H1 (cell line): ENCODE measurements at regions not wholly inside any gene's neighbourhood (a gene's known extent, or its start where the extent isn't known, plus 50 kb on each side); places are given as distances from the start of the nearest gene placed in this dataset.

ENCODE experiments used
- CTCF ChIA-PET: fragments of 300-600 bp; sonication (Branson Sonifier 250); formaldehyde crosslinking; loops from one replicate; lab custom pipeline; 2021; ENCODE audit not compliant: partially characterized antibody; lab: Charles Lee
- POLR2A ChIA-PET: fragments of 300-600 bp; sonication (Branson Sonifier 250); formaldehyde crosslinking; loops from one replicate; lab custom pipeline; 2021; ENCODE audit warnings: inconsistent platforms; ENCODE audit not compliant: partially characterized antibody; lab: Charles Lee
- DNase-seq, 2 experiments: peaks; one replicate each; pipeline versions ENCODE4 v3.0.0 to v3.0.0-alpha.2; 2010 to 2022; ENCODE audit warnings: low spot score in 2 of 2, low read depth in 1 of 2, mixed read lengths in 1 of 2
- FAIRE-seq: peaks from 2 replicates; lab custom pipeline; 2011; peaks lifted over from hg19 to GRCh38; lab: Jason Lieb, UNC
- H2AFZ ChIP-seq: 2 replicates; pipeline ENCODE4 v1.8.1; 2012; ENCODE audit warnings: low read length, inconsistent platforms
- H2AK5ac ChIP-seq: 2 replicates; pipeline ENCODE4 v1.6.1; 2013; ENCODE audit warnings: low read depth, low read length
- H2BK120ac ChIP-seq: replicated peaks from 2 replicates; pipeline ENCODE3; 2013; ENCODE audit warnings: low read depth, low read length, inconsistent platforms
- H2BK12ac ChIP-seq: 2 replicates; pipeline ENCODE4 v1.6.1; 2013; ENCODE audit warnings: low read depth, low read length
- H2BK15ac ChIP-seq: 2 replicates; pipeline ENCODE4 v1.6.1; 2013; ENCODE audit warnings: low read length
- H2BK20ac ChIP-seq: 2 replicates; pipeline ENCODE4 v1.6.1; 2013; ENCODE audit warnings: low read length
- H2BK5ac ChIP-seq: 2 replicates; pipeline ENCODE4 v1.6.1; 2013; ENCODE audit warnings: low read depth, low read length
- H3K14ac ChIP-seq: 2 replicates; pipeline ENCODE4 v1.6.1; 2013; ENCODE audit warnings: inconsistent platforms; ENCODE audit not compliant: insufficient read length
- H3K18ac ChIP-seq: 2 replicates; pipeline ENCODE4 v1.6.1; 2013; ENCODE audit warnings: low read length; ENCODE audit errors: extremely low read depth
- H3K23ac ChIP-seq: 2 replicates; pipeline ENCODE4 v1.6.1; 2013; ENCODE audit warnings: inconsistent platforms; ENCODE audit not compliant: insufficient read length
- H3K23me2 ChIP-seq: 2 replicates; pipeline ENCODE4 v1.6.1; 2013; ENCODE audit warnings: low read depth, low read length
- H3K27ac ChIP-seq: 2 replicates; pipeline ENCODE4 v1.6.1; 2011; ENCODE audit warnings: low read depth, low read length, inconsistent platforms
- H3K27me3 ChIP-seq, 4 experiments: replicated peaks in 1 of 4; 1 replicate in 1 of 4; 2 replicates in 3 of 4; pipeline versions ENCODE4 v1.6.1 to v1.8.1; 2011 to 2013; ENCODE audit warnings: low read length in 3 of 4, mild to moderate bottlenecking in 3 of 4, inconsistent platforms in 2 of 4, mixed read lengths in 2 of 4, moderate library complexity in 1 of 4; ENCODE audit not compliant: control insufficient read depth in 3 of 4, insufficient read depth in 3 of 4; ENCODE audit errors: extremely low read depth in 1 of 4
- H3K36me3 ChIP-seq, 4 experiments: 2 replicates each; pipeline versions ENCODE4 v1.6.1 to v1.8.1; 2011 to 2013; ENCODE audit warnings: mild to moderate bottlenecking in 4 of 4, low read length in 3 of 4, moderate library complexity in 2 of 4, control low read depth in 1 of 4, inconsistent platforms in 1 of 4; ENCODE audit not compliant: insufficient read depth in 4 of 4, control insufficient read depth in 2 of 4
- H3K4ac ChIP-seq: replicated peaks from 2 replicates; pipeline ENCODE3; 2013; ENCODE audit warnings: low read length, low read depth, mixed read lengths, inconsistent platforms; ENCODE audit not compliant: insufficient read length
- H3K4me1 ChIP-seq, 4 experiments: replicated peaks in 1 of 4; 1 replicate in 1 of 4; 2 replicates in 3 of 4; pipeline versions ENCODE4 v1.6.1 to v1.8.1; 2011 to 2013; ENCODE audit warnings: low read length in 3 of 4, inconsistent platforms in 2 of 4, mixed read lengths in 1 of 4; ENCODE audit not compliant: insufficient read depth in 4 of 4, control insufficient read depth in 3 of 4
- H3K4me2 ChIP-seq, 2 experiments: 2 replicates each; pipeline versions ENCODE4 v1.6.1 to v1.8.1; 2011 to 2013; ENCODE audit warnings: low read depth in 2 of 2, low read length in 2 of 2, control low read depth in 1 of 2, inconsistent platforms in 1 of 2, mild to moderate bottlenecking in 1 of 2; ENCODE audit not compliant: insufficient read depth in 1 of 2
- H3K4me3 ChIP-seq, 4 experiments: fragments of 200-600, 300-600 bp in 1 of 4; sonication (generic), shearing (Covaris generic), sonication (Bioruptor Twin) in 1 of 4; 2 replicates each; pipeline versions ENCODE4 v1.5.1 to v1.8.1; 2011 to 2016; ENCODE audit warnings: low read length in 4 of 4, low read depth in 3 of 4, control low read depth in 2 of 4, inconsistent platforms in 2 of 4, mild to moderate bottlenecking in 2 of 4, mixed read lengths in 1 of 4, moderate library complexity in 1 of 4; ENCODE audit not compliant: insufficient read depth in 2 of 4; ENCODE audit errors: extremely low read depth in 1 of 4
- H3K56ac ChIP-seq: replicated peaks from 2 replicates; pipeline ENCODE3; 2013; ENCODE audit warnings: low read depth, mild to moderate bottlenecking, mixed read lengths, low read length, inconsistent platforms; ENCODE audit not compliant: insufficient read length
- H3K79me1 ChIP-seq: 2 replicates; pipeline ENCODE4 v1.6.1; 2013; ENCODE audit warnings: low read depth, low read length, control low read depth
- H3K79me2 ChIP-seq, 2 experiments: 2 replicates each; pipeline versions ENCODE4 v1.6.1 to v1.8.1; 2012 to 2013; ENCODE audit warnings: low read length in 2 of 2, mild to moderate bottlenecking in 2 of 2, inconsistent platforms in 1 of 2; ENCODE audit not compliant: insufficient read depth in 2 of 2, control insufficient read depth in 1 of 2
- H3K9ac ChIP-seq, 4 experiments: replicated peaks in 1 of 4; 1 replicate in 1 of 4; 2 replicates in 3 of 4; pipeline versions ENCODE4 v1.6.1 to v1.8.1; 2011 to 2013; ENCODE audit warnings: low read depth in 3 of 4, low read length in 3 of 4, control low read depth in 2 of 4, mild to moderate bottlenecking in 2 of 4, moderate library complexity in 2 of 4, inconsistent platforms in 1 of 4; ENCODE audit errors: extremely low read depth in 1 of 4
- H3K9me3 ChIP-seq, 2 experiments: 2 replicates each; pipeline versions ENCODE4 v1.6.1 to v1.8.1; 2012 to 2013; ENCODE audit warnings: mild to moderate bottlenecking in 2 of 2, moderate library complexity in 2 of 2, control low read depth in 1 of 2, inconsistent platforms in 1 of 2, low read depth in 1 of 2, low read length in 1 of 2, mixed read lengths in 1 of 2; ENCODE audit not compliant: insufficient read depth in 2 of 2
- H4K20me1 ChIP-seq, 2 experiments: replicated peaks in 1 of 2; 2 replicates each; pipeline versions ENCODE3 to v1.8.1; 2011 to 2013; ENCODE audit warnings: inconsistent platforms in 2 of 2, low read length in 2 of 2, mild to moderate bottlenecking in 1 of 2; ENCODE audit not compliant: insufficient read depth in 2 of 2, control insufficient read depth in 1 of 2
- H4K5ac ChIP-seq: 2 replicates; pipeline ENCODE4 v1.6.1; 2013; ENCODE audit warnings: low read length, low read depth, mixed read lengths, inconsistent platforms; ENCODE audit not compliant: insufficient read length
- H4K8ac ChIP-seq: 2 replicates; pipeline ENCODE4 v1.8.0; 2013; ENCODE audit warnings: mild to moderate bottlenecking, moderate library complexity, low read length, inconsistent platforms; ENCODE audit not compliant: insufficient read depth; ENCODE audit errors: extremely low read depth
- H4K91ac ChIP-seq: replicated peaks from 2 replicates; pipeline ENCODE3; 2013; ENCODE audit warnings: low read length, mixed read lengths, inconsistent platforms; ENCODE audit not compliant: insufficient read length
- BCL11A ChIP-seq, 2 experiments: IDR thresholded peaks; one replicate each; pipeline ENCODE4 v1.6.1; 2011; ENCODE audit warnings: low read depth in 2 of 2, low read length in 2 of 2, mild to moderate bottlenecking in 2 of 2
- CBX8 ChIP-seq: fragments of 300-800, 300-1000 bp; sonication (generic); IDR thresholded peaks from 2 replicates; pipeline ENCODE4 v1.7.1; 2016; ENCODE audit warnings: low read depth, low read length, borderline replicate concordance
- CHD2 ChIP-seq: IDR thresholded peaks from 2 replicates; pipeline ENCODE4 v1.6.1; 2012; ENCODE audit warnings: low read length, improper control_type of control experiment
- EGR1 ChIP-seq: IDR thresholded peaks from 2 replicates; pipeline ENCODE4 v1.6.1; 2011; ENCODE audit warnings: low read depth, low read length, borderline replicate concordance
- GABPA ChIP-seq: IDR thresholded peaks from 2 replicates; pipeline ENCODE4 v1.6.1; 2011; ENCODE audit warnings: mild to moderate bottlenecking, low read length, moderate library complexity, borderline replicate concordance; ENCODE audit not compliant: insufficient read depth
- GTF2F1 ChIP-seq: IDR thresholded peaks from 2 replicates; pipeline ENCODE4 v1.6.1; 2012; ENCODE audit warnings: low read depth, low read length, improper control_type of control experiment, borderline replicate concordance
- MAX ChIP-seq: IDR thresholded peaks from 2 replicates; pipeline ENCODE4 v1.6.1; 2012; ENCODE audit warnings: inconsistent platforms
- RAD21 ChIP-seq, 2 experiments: IDR thresholded peaks in 1 of 2; conservative IDR thresholded peaks in 1 of 2; 2 replicates each; pipeline ENCODE4 v1.6.1; 2011; ENCODE audit warnings: low read depth in 2 of 2, low read length in 2 of 2, improper control_type of control experiment in 1 of 2, inconsistent platforms in 1 of 2, mild to moderate bottlenecking in 1 of 2, moderate library complexity in 1 of 2
- RBBP5 ChIP-seq: IDR thresholded peaks from 2 replicates; pipeline ENCODE4 v1.7.1; 2012; ENCODE audit warnings: low read depth, mild to moderate bottlenecking, inconsistent platforms, low read length, moderate library complexity, borderline replicate concordance
- RXRA ChIP-seq: IDR thresholded peaks from 2 replicates; pipeline ENCODE4 v1.6.1; 2011; ENCODE audit warnings: low read depth, mild to moderate bottlenecking, low read length, moderate library complexity; ENCODE audit not compliant: insufficient read depth
- SP4 ChIP-seq: IDR thresholded peaks from 2 replicates; pipeline ENCODE4 v1.6.1; 2012; ENCODE audit warnings: low read length, inconsistent platforms
- SUZ12 ChIP-seq: fragments of 200-600 bp; sonication (generic); IDR thresholded peaks from 2 replicates; pipeline ENCODE4 v1.6.1; 2012; ENCODE audit warnings: mild to moderate bottlenecking, inconsistent platforms, low read length, moderate library complexity, mixed read lengths
- TCF12 ChIP-seq: IDR thresholded peaks from 2 replicates; pipeline ENCODE4 v1.6.1; 2011; ENCODE audit warnings: low read depth, mild to moderate bottlenecking, low read length
- TEAD4 ChIP-seq: IDR thresholded peaks from 2 replicates; pipeline ENCODE4 v1.6.1; 2012; ENCODE audit warnings: low read depth, low read length, inconsistent platforms, mixed read lengths
- YY1 ChIP-seq: IDR thresholded peaks from 2 replicates; pipeline ENCODE4 v1.6.1; 2011; ENCODE audit warnings: low read depth, mild to moderate bottlenecking, low read length
- WGBS, 2 experiments: shearing (Covaris generic) in 1 of 2; methylation state at CpG; one replicate each; pipeline versions ENCODE4 v1.1.6 to v1.1.7; 2013 to 2015; ENCODE audit warnings: low lambda C conversion rate in 2 of 2, mixed read lengths in 2 of 2, inconsistent platforms in 1 of 2, low coverage in 1 of 2, missing lambda C conversion rate in 1 of 2; ENCODE audit not compliant: insufficient replicate concordance in 2 of 2, insufficient coverage in 1 of 2, insufficient read length in 1 of 2; ENCODE audit errors: extremely low coverage in 1 of 2, missing lambda C conversion rate in 1 of 2; 5-methylcytosine and 5-hydroxymethylcytosine counted together

GRCh38 chr7:130877991-130878305 is 143.9 kb upstream of the KLF14 start:
- no peak for FAIRE-seq
- no peak overlapping the region for H2AK5ac ChIP-seq
- H3K36me3 ChIP-seq: 0 out of 8 replicates have a peak, but pooled peaks cover 0 to 3% (median 0%) of the 10 kb centered on the region in 4 experiments
- no peak overlapping the region for H3K23ac ChIP-seq
- H2BK5ac ChIP-seq: no peak overlapping the region
- H4K5ac ChIP-seq: no peak overlapping the region
- ChIA-PET POLR2A (no interaction called here), CTCF (interaction anchor here (1.0 to 1.5 kb wide), 6 partner anchors 7 to 163 kb away, joined by 3 to 11 read pairs (median 4); no protein-coding TSS in a partner anchor)
- no peak overlapping the region for H4K8ac ChIP-seq
- H4K91ac ChIP-seq: no peak overlapping the region
- no peak overlapping the region for H2BK120ac ChIP-seq
- H3K4me2 ChIP-seq: no peak overlapping the region
- no peak overlapping the region for H2BK15ac ChIP-seq
- no peak for DNase-seq
- no peaks in the 10 kb centered on the region for H3K23me2 ChIP-seq
- no peaks in the 10 kb centered on the region for H4K20me1 ChIP-seq
- H3K79me2 ChIP-seq: no peaks in the 10 kb centered on the region
- no peak overlapping the region for H2BK12ac ChIP-seq
- no peak overlapping the region for H3K27ac ChIP-seq
- 93% methylated on average over 4 of the region's 4 CpGs; no CpG with 5 or more reads in 1 of the 2 experiments for WGBS, 2 experiments
- no peak overlapping the region for H3K4me3 ChIP-seq
- H3K14ac ChIP-seq: no peak overlapping the region
- H3K4me1 ChIP-seq: peaks cover 0 to 10% (median 2%) of the 10 kb centered on the region in 4 experiments; a peak in 2 of 7 replicates
- H2AFZ ChIP-seq: no peak overlapping the region
- H3K9me3 ChIP-seq: no peaks in the 10 kb centered on the region
- H2BK20ac ChIP-seq: no peak overlapping the region
- H3K4ac ChIP-seq: no peak overlapping the region
- no peaks in the 10 kb centered on the region for H3K79me1 ChIP-seq
- H3K9ac ChIP-seq: no peak overlapping the region
- H3K56ac ChIP-seq: no peak overlapping the region
- H3K27me3 ChIP-seq: no peaks in the 10 kb centered on the region
- H3K18ac ChIP-seq: no peak overlapping the region
- TF ChIP-seq BCL11A (IDR thresholded peaks at IDR 0.05; ENCODE audit: low read depth in 2 of 2, low read length in 2 of 2): no peak
- TF ChIP-seq EGR1: no peak
- no peak for TF ChIP-seq SUZ12
- TF ChIP-seq CBX8: no peak
- no peak for TF ChIP-seq RBBP5
- TF ChIP-seq TCF12: no peak
- TF ChIP-seq RXRA: no peak
- TF ChIP-seq GABPA: no peak
- TF ChIP-seq CHD2: no peak
- no peak for TF ChIP-seq RAD21 (IDR thresholded peaks at IDR 0.05 in 1 of 2, conservative IDR thresholded peaks at IDR 0.05 in 1 of 2; ENCODE audit: low read depth in 2 of 2, low read length in 2 of 2)
- no peak for TF ChIP-seq GTF2F1
- no peak for TF ChIP-seq TEAD4
- no peak for TF ChIP-seq SP4
- TF ChIP-seq MAX: no peak
- no peak for TF ChIP-seq YY1
